HepG2 (cell line): ENCODE measurements at regions not wholly inside any gene's neighbourhood (a gene's known extent, or its start where the extent isn't known, plus 50 kb on each side); places are given as distances from the start of the nearest gene placed in this dataset.

Experiments
- AGO1 ChIP-seq: fragments of 200-400 bp; formaldehyde crosslinking; IDR thresholded peaks from 2 replicates; pipeline ENCODE4 v1.6.1; 2017; ENCODE audit warnings: mild to moderate bottlenecking, low read depth, low read length, moderate library complexity; ENCODE audit not compliant: poor library complexity, severe bottlenecking
- BHLHE40 ChIP-seq: IDR thresholded peaks from 2 replicates; pipeline ENCODE4 v1.6.1; 2011; ENCODE audit warnings: low read length, improper control_type of control experiment
- CBX1 ChIP-seq: IDR thresholded peaks from one replicate; pipeline ENCODE4 v1.6.1; 2016; ENCODE audit warnings: antibody characterized with exemption, low read depth
- CC2D1A ChIP-seq: sonication (generic); formaldehyde crosslinking; IDR thresholded peaks from 2 replicates; pipeline ENCODE4 v1.8.1; 2023; ENCODE audit warnings: mild to moderate bottlenecking, missing genetic modification reagents
- FOXK1 ChIP-seq: sonication (generic); formaldehyde crosslinking; IDR thresholded peaks from 2 replicates; pipeline ENCODE4 v1.4.0; 2020; ENCODE audit warnings: low read depth, missing genetic modification reagents, borderline replicate concordance
- GTF2F1 ChIP-seq: fragments of 150-350 bp; IDR thresholded peaks from 2 replicates; pipeline ENCODE4 v1.6.1; 2014; ENCODE audit warnings: low read length
- KLF11 ChIP-seq: IDR thresholded peaks from 2 replicates; pipeline ENCODE4 v1.6.1; 2016; ENCODE audit warnings: missing compliant biosample characterization
- NFIC ChIP-seq: IDR thresholded peaks from 2 replicates; pipeline ENCODE4 v1.6.1; 2012; ENCODE audit warnings: mild to moderate bottlenecking, low read length, inconsistent platforms
- SMAD3 ChIP-seq: sonication (generic); formaldehyde crosslinking; IDR thresholded peaks from 2 replicates; pipeline ENCODE4 v1.4.0; 2020; ENCODE audit warnings: missing genetic modification reagents
- SNAPC2 ChIP-seq: sonication (generic); formaldehyde crosslinking; IDR thresholded peaks from 2 replicates; pipeline ENCODE4 v1.8.1; 2022; ENCODE audit warnings: mild to moderate bottlenecking, missing genetic modification reagents
- SP1 ChIP-seq, 2 experiments: fragments of 450-650 bp in 1 of 2; sonication (generic) in 1 of 2; formaldehyde crosslinking in 1 of 2; IDR thresholded peaks; 2 replicates each; pipeline versions ENCODE4 v1.4.0 to v1.6.1; 2016 to 2020; ENCODE audit warnings: missing genetic modification reagents in 1 of 2
- TFDP2 ChIP-seq: sonication (generic); formaldehyde crosslinking; IDR thresholded peaks from 2 replicates; pipeline ENCODE4 v1.4.0; 2020; ENCODE audit warnings: missing genetic modification reagents
- ZNF484 ChIP-seq: sonication (generic); formaldehyde crosslinking; IDR thresholded peaks from 2 replicates; pipeline ENCODE4 v1.5.1; 2020; ENCODE audit warnings: mild to moderate bottlenecking, low read depth, missing genetic modification reagents, borderline replicate concordance
- ZNF574 ChIP-seq: sonication (generic); formaldehyde crosslinking; IDR thresholded peaks from 2 replicates; pipeline ENCODE4 v1.4.0; 2020; ENCODE audit warnings: missing genetic modification reagents
- ZNF589 ChIP-seq: sonication (generic); formaldehyde crosslinking; conservative IDR thresholded peaks from 2 replicates; pipeline ENCODE4 v1.8.0; 2022; ENCODE audit warnings: mild to moderate bottlenecking, moderate library complexity, missing genetic modification reagents
- ZNF687 ChIP-seq: sonication (generic); formaldehyde crosslinking; IDR thresholded peaks from 2 replicates; pipeline ENCODE4 v1.5.1; 2020; ENCODE audit warnings: mild to moderate bottlenecking, missing genetic modification reagents, moderate library complexity
- ZNF691 ChIP-seq: sonication (generic); formaldehyde crosslinking; IDR thresholded peaks from 2 replicates; pipeline ENCODE4 v1.4.0; 2020; ENCODE audit warnings: missing genetic modification reagents, low read depth, mild to moderate bottlenecking, borderline replicate concordance
- ZNF770 ChIP-seq: sonication (generic); formaldehyde crosslinking; IDR thresholded peaks from 2 replicates; pipeline ENCODE4 v1.5.0; 2020; ENCODE audit warnings: mild to moderate bottlenecking, missing genetic modification reagents

- TF ChIP-seq ZNF574 (CRISPR knock-in tag) (peak; percentile 96), NFIC (no peak), AGO1 (no peak), ZNF691 (CRISPR knock-in tag) (peak; percentile 98), CBX1 (no peak), TFDP2 (CRISPR knock-in tag) (peak; percentile 81), CC2D1A (CRISPR knock-in tag) (peak; percentile 91; the same call in 1 of the 2 replicates), SNAPC2 (CRISPR knock-in tag) (peak; percentile 99), ZNF589 (CRISPR knock-in tag) (peak; percentile 100), BHLHE40 (no peak), SP1 (IDR thresholded peaks at IDR 0.05) (no peak), SP1 (CRISPR knock-in tag; IDR thresholded peaks at IDR 0.05) (peak; percentile 88), KLF11 (CRISPR knock-in tag) (peak; percentile 100), SMAD3 (CRISPR knock-in tag) (peak; percentile 100), ZNF484 (peak; percentile 98; the same call in 1 of the 2 replicates), FOXK1 (CRISPR knock-in tag) (peak; percentile 100; the same call in 1 of the 2 replicates), GTF2F1 (no peak), ZNF687 (CRISPR knock-in tag) (no peak), ZNF770 (CRISPR knock-in tag) (peak; percentile 46; the same call in 1 of the 2 replicates)
Measured at GRCh38 chr20:37627060-37627766, 66.6 kb upstream of the CTNNBL1 start (continued).
